BE2C (cell line): ENCODE measurements at regions not wholly inside any gene's neighbourhood (a gene's known extent, or its start where the extent isn't known, plus 50 kb on each side); places are given as distances from the start of the nearest gene placed in this dataset.
"Not testable (repeated sequence)": the region's sequence is repeated elsewhere in the genome, so short reads cannot be mapped to it uniquely, and the experiment has no call there.

Experiments
- DNase-seq: peaks from one replicate; pipeline ENCODE4 v3.0.0-alpha.2; 2020
- H3K27me3 ChIP-seq: fragments of 250-450 bp; sonication (Bioruptor Pico); 2 replicates; pipeline ENCODE4 v1.5.1; 2020; ENCODE audit warnings: mild to moderate bottlenecking
- H3K36me3 ChIP-seq: fragments of 250-450 bp; sonication (Bioruptor Pico); 2 replicates; pipeline ENCODE4 v1.5.1; 2020; ENCODE audit warnings: mild to moderate bottlenecking
- H3K4me1 ChIP-seq: fragments of 250-450 bp; sonication (Bioruptor Pico); 2 replicates; pipeline ENCODE4 v1.5.1; 2020
- H3K4me3 ChIP-seq: 2 replicates; pipeline ENCODE4 v1.5.1; 2011; ENCODE audit warnings: low read depth, low read length
- H3K9me3 ChIP-seq: fragments of 250-450 bp; sonication (Bioruptor Pico); 2 replicates; pipeline ENCODE4 v1.5.1; 2020
- TF ChIP-seq, protein P1 (sequence below): IDR thresholded peaks from 2 replicates; pipeline ENCODE4 v1.5.1; 2012; ENCODE audit warnings: mild to moderate bottlenecking, low read depth, low read length

DNA sequence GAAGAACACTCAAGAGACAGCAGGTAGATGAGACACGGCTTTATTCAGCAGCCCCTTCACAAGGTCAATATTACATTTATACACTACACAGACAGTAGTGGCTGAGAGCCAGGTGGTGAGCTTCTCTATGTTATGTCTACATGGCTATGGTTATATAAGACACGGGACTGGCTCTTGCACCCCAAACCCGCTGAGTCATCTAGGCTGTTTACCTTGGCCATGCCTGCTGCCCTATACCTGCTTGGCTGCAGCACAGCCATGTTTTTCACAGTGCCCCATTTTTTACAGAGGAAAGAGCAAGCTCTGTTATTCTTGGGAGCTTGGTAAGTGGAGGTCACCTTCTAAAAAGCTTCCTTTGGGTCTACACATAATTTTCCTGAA is 231.6 kb downstream of the IGSF11 start:
- H3K36me3 ChIP-seq, result no peaks in the 10 kb centered on the region
- H3K27me3 ChIP-seq, result no peaks in the 10 kb centered on the region
- TF ChIP-seq, protein P1, sequence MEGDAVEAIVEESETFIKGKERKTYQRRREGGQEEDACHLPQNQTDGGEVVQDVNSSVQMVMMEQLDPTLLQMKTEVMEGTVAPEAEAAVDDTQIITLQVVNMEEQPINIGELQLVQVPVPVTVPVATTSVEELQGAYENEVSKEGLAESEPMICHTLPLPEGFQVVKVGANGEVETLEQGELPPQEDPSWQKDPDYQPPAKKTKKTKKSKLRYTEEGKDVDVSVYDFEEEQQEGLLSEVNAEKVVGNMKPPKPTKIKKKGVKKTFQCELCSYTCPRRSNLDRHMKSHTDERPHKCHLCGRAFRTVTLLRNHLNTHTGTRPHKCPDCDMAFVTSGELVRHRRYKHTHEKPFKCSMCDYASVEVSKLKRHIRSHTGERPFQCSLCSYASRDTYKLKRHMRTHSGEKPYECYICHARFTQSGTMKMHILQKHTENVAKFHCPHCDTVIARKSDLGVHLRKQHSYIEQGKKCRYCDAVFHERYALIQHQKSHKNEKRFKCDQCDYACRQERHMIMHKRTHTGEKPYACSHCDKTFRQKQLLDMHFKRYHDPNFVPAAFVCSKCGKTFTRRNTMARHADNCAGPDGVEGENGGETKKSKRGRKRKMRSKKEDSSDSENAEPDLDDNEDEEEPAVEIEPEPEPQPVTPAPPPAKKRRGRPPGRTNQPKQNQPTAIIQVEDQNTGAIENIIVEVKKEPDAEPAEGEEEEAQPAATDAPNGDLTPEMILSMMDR, result no peak
- H3K4me3 ChIP-seq, result no peak overlapping the region
- H3K4me1 ChIP-seq, result no peaks in the 10 kb centered on the region
- H3K9me3 ChIP-seq, result no peaks in the 10 kb centered on the region
- DNase-seq, result no peak

DNA sequence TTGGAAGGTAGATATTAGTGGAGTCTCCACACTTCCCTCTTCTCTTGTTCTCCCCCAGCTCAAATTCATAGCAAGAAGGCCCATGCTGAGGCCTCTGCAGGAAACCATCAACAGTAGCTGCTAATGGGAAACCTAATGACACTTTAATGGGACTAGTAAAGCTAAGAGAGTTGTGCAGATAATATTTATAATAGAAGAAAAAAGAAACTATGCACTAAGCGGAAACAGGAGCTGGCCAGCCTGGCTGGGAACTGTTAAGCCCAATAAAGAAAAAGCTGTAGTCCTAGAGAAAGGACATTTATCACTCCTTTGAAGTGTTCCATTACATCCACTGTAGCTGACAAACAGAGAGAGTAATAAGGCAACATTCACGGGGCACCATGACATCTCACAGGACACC is 229.6 kb downstream of the IGSF11 start:
- Histone ChIP-seq H3K27me3 (no peaks in the 10 kb centered on the region), H3K36me3 (no peaks in the 10 kb centered on the region), H3K4me3 (no peak overlapping the region), H3K4me1 (no peaks in the 10 kb centered on the region), H3K9me3 (no peaks in the 10 kb centered on the region)
- no peak for DNase-seq
- TF ChIP-seq, protein P1, result no peak

DNA sequence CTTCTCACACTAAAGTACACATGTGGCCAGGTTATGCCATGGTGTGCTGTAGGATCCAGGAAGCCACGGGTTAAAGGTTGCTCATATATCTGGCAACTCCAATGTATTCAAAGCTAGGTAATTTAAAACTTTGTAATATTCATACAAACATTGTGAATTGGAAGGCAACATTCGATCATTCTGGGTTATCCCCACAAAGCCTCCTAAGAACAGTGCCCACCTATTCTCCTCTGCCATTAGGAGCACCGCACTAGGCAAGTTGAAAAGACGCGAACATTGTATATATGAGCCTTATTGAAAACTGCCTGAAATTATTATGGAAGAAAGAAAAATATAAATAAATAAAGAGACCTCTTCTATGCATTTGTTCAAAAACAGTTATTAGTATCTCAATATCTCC is 228.2 kb downstream of the IGSF11 start:
- no peak for DNase-seq
- Histone ChIP-seq H3K27me3 (no peaks in the 10 kb centered on the region), H3K36me3 (no peaks in the 10 kb centered on the region), H3K4me3 (no peak overlapping the region), H3K4me1 (no peaks in the 10 kb centered on the region), H3K9me3 (no peaks in the 10 kb centered on the region)
- TF ChIP-seq, protein P1, result no peak

DNA sequence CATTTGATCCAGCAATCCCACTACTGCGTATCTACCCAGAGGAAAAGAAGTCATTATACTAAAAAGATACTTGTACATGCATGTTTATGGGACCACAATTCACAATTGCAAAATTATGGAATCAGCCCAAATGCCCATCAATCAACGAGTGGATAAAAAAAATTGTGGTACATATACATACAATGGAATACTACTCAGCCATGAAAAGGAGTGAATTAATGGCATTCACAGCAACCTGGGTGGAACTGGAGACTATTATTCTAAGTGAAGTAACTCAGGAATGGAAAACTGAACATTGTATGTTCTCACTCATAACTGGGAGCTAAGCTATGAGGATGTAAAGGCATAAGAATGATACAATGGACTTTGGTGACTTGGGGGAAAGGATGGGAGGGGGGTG is 227.3 kb downstream of the IGSF11 start:
- H3K27me3 ChIP-seq, result not testable (repeated sequence)

DNA sequence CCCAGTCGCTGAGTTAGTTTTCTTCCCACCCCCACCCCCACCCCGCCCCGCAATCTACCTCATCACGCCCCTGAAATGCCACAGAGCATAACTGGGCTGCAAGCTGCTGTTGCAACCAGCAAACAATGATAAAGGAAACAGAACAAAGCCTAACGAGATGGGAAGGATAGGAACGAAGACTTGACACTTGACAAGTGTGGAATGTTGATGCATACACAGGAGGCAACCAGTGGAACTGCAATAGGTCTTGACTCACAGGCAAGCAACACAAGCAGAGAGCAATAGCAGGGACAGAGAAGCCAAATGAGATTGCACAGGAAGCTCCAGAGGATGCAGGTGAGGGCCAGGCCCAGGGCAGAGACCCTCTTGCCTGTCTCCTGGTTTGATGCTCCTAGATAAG is 225.9 kb downstream of the IGSF11 start:
- H3K4me1 ChIP-seq, result no peaks in the 10 kb centered on the region
- H3K36me3 ChIP-seq, result no peaks in the 10 kb centered on the region
- H3K4me3 ChIP-seq, result no peak overlapping the region
- no peaks in the 10 kb centered on the region for H3K27me3 ChIP-seq
- no peaks in the 10 kb centered on the region for H3K9me3 ChIP-seq
- DNase-seq, result no peak
- TF ChIP-seq, protein P1, result no peak

More for the DNA sequence above, 227.3 kb downstream of the IGSF11 start:
- H3K4me1 ChIP-seq, H3K4me3 ChIP-seq, H3K36me3 ChIP-seq, DNase-seq, H3K9me3 ChIP-seq: not testable (repeated sequence)

DNA sequence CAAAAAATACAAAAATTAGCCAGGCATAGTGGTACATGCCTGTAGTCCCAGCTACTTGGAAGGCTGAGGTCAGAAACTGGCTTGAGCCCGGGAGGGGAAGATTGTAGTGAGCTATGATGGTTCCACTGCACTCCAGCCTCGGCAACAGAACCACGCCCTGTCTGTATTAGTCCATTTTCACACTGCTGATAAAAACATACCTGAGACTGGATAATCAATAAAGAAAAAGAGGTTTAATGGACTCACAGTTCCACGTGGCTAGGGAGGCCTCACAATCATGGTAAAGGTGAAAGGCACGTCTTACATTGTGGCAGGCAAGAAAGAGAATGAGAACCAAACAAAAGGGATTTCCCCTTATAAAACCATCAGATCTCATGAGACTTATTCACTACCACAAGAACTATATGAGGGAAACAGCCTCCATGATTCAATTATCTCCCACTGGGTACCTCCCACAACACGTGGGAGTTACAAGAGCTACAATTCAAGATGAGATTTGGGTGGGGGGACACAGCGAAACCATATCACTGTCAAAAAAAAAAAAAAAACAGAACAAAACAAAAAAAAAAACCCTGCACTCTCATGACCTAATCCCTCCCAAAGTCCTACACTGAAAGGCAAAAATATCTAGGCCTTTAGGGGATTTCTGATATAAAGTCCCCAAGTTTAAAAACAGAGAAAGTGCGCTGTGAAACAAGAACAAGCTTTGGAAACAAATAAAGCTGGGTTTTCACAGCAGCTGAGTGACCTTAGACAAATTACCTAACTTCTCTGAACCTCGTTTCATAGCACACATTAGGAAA is 224.7 kb downstream of the IGSF11 start:
- H3K4me3 ChIP-seq, result no peak overlapping the region
- no peaks in the 10 kb centered on the region for H3K36me3 ChIP-seq
- no peaks in the 10 kb centered on the region for H3K27me3 ChIP-seq
- TF ChIP-seq, protein P1, result no peak
- no peak for DNase-seq
- no peaks in the 10 kb centered on the region for H3K4me1 ChIP-seq
- H3K9me3 ChIP-seq, result no peaks in the 10 kb centered on the region
